ENCODE measurements at regions not wholly inside any gene's neighbourhood (a gene's known extent, or its start where the extent isn't known, plus 50 kb on each side); places are given as distances from the start of the nearest gene placed in this dataset.
"Not testable (repeated sequence)": the region's sequence is repeated elsewhere in the genome, so short reads cannot be mapped to it uniquely, and the experiment has no call there.

DNA sequence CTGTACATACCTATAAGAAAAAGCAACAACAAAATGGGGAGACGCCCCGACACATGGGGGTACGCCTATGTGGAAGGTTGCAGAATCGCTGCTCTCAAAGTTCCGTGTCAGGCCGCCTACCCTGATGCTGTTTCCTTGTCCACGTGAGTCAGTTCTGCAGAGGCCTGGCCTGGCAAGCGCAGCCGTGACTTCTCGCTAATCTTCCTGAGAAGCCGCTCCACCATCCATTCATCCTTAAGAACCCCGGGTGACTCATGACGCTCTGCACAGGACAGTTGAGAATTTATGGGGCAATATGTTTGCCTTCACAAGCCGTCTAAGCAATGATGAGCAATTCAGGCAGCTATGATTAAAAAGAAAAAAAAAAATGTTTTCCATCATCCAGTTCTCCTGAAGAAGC is 122.3 kb upstream of the TMPRSS2 start:
- DNase-seq, result no peak

DNA sequence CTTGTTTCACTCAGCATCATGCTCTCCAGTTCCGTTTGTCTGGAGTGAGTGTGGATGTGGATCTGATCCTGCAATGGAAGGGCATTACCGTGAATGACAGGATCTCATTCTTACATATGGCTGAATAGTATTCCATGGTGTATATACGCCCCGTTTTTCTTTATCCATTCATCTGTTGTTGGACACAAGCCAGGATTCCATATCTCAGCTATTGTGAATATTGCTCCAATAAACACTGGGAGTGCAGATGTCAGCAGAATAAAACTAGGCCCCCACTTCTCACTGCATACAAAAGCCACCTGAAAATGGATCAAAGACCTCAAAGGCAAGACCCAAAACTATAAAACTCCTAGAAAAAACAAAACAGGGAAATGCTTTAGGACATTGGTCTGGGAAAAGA is 120.3 kb upstream of the TMPRSS2 start:
- DNase-seq, result no peak

DNA sequence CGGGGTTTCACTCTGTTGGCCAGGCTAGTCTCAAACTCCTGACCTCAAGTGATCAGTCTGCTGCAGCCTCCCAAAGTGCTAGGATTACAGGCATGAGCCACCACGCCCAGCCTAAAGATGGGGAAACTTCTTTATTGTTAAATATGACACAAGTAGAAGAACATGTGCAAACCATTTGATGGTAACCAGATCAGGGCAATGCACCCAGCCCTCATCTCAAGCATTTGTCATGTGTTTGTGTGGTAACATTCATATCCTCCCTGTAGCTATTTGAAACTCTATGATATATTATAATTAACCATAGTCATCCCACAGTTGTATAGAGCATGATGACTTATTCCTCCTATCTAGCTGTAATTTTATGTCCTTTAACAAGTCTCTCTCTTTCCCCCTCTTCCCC is 119.5 kb upstream of the TMPRSS2 start:
- DNase-seq, result no peak

DNA sequence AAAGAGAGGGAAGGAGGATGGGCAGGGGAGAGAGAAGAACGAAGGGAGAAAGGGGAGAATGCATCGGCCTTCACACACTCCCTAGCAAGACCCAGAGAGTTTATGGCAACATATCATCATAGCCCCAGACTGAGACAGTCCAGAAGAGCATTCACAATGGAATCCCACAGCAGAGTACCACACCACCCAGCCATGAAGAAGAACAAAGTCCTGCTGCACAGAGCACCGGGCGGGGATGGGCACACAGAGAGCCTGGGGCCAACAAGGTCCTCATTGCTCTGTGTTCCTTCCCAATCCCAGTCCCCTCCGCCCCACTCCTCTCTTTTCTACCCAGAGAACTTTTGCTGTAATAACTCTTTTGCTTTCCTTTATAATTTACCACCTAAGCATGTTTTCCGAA is 118.1 kb upstream of the TMPRSS2 start:
- no peak for DNase-seq

DNA sequence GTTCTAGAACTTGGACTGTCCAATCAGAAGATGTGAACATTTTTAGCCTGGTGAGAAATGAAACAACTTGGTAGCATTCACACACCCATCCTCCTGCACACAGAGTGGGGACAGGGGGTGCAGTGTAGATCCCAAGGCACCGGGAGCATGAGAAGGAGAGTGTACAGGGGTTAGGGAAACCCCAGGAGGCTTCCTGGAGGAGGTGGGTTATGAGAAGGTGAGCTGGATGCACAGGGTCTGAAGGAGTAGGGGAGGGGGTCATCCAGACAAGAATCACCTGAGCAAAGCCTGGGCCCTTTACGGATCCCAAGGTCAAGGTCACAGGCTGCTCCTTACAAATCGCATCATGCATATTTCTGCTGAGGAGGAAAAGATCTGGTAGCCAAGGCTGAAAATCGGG is 117.5 kb upstream of the TMPRSS2 start:
- DNase-seq, result no peak

DNA sequence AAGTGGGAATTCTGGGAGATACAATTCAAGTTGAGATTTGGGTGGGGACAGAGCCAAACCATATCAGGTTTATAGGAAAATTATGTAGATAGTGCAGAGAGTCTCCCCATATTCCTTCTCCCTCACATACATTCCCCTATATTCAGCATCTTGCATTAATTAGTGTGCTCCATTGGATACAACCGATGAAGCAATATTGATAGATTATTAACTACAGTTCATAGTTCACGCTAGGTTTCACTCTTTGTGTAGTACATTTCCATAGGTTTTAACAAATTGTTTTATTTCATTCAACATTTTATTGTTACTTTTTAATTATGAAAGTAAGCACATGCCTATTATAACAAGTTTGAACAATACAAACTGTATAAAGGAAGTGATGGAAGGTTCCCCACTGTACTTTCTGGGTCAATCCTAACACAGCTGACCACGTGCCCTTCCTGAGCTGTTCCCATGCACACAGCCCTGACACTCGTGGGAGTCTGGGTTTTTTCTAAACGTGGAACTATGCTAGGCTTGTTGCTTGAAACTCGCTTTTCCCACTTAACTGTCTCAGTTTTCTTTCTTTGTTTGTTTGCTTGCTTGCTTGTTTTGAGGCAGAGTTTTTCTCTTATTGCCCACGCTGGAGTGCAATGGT is 116.8 kb upstream of the TMPRSS2 start:
- no peak for DNase-seq

DNA sequence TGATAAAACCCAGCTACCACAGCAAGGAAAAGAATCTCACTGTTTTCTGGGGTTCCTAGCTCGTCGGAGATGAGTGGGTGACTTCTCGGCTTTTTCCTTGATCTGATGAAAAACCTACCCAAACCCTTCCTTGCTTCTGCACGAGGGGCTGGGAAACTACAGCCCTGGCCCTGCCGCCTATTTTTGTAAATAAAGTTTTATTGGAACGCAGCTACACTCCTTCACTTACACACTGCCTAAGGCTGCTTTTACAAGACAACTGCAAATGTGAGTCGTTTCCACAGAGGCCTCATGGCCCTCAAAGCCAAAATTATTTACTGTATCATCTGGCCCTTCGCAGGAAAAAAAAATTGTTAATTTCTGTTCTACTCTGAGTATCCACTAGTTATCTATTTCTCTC is 116.0 kb upstream of the TMPRSS2 start:
- no peak for DNase-seq

DNA sequence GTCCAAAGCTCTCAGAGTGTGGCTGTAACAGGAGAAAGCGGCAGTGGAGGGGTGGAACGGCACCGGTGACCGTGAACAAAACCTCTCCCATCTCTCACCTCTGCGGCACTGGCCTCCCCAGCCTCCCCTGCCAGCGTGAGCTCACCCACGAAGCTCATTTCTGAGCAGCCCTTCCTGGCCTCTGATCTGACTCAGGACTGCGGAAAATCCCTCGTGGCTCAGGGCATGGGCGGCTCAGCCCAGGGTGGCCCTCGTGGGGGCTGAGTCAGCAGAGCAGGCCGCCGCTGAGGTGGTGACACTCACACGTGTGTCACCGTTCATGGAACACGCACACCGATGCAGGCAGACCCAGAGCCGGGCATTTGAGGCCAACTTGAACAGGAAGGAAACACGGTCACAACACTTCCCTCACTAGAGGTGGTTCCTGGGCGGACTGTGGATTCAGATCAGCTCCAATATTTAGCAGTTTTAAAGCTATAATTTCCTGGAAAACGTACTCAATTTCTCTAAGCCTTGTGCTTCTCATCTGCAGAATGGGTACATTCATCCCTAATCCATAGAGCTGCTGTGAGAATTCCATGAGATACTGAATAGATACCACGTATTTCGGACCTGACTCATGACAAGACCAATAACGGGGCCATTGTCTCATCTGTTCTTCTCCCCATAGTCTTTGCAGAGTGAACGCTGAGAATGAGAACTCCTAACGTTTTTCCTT is 115.0 kb upstream of the TMPRSS2 start:
- no peak for DNase-seq

DNA sequence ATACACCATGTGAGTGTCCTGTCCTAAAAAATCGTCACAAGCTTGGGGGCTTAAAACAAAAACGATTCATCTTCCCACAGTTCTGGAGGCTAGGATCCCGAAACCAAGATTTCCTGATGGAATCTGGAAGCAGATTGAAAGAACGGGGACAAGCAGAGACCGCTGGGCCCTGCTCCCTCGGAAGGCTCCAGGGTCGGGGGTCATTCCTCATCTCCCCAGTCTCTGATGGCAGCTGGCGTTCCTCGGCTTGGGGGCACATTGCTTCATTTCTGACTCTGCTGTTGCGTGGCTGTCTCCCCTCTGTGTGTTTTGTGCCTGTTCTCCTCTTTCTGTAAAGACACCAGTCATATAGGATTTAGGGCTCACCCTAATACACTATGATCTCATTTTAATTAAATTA is 114.2 kb upstream of the TMPRSS2 start:
- DNase-seq, result no peak

DNA sequence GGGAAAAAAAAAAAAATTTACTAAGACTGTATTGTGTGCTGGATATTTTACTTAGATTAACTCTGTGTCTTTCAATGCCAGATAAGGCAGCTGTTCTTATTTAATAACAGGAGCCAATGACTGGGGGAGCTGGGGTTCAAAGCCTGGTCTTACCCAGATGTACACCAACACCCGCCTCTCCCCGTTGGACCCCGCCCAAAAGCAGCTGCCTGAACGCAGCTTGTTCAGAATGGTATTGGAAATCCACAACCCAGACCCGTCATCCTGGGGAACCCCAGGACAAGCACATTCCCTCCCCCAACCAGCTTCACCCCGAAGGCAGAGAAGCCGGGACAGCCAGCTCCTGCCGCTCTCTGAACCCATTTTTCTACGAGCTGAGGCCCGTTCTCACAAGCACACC is 113.6 kb upstream of the TMPRSS2 start:
- DNase-seq, result no peak

DNA sequence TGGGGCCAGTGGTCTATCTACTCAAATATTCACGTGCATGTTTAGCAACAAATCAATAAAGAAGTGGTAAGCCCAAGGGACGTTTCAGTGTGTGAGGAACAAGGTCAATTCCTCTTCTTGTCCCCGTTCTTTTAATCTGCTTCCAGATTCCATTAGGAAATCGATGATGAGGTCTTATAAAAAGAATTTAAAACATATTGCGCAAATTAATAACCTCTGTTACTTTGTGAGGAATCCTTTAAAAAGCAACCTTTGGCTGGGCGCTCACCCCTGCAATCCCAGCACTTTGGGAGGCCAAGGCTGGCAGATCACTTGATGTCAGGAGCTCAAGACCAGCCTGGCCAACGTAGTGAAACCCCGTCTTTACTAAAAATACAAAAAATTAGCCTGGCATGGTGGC is 113.0 kb upstream of the TMPRSS2 start:
- no peak for DNase-seq

DNA sequence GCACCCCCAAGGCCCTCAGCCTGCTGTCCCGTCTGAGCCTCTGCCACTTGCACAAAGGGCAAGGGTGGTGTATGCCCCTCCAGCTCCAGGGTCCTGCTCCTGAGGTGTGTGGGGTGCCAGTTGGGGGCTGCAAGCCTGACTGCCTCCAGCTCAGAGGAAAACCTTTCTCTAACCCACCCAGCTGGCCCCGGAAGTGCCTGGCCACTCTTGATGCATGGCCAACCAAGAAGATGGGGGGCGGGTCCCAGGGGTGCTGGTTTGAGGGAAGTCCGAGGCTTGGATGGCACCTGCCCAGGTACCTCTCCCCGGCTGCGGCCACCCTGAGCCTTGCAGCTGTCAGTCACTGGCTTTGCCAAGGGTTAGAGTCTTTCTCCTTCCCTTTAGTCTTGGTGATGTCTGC is 112.6 kb upstream of the TMPRSS2 start:
- DNase-seq, result no peak

DNA sequence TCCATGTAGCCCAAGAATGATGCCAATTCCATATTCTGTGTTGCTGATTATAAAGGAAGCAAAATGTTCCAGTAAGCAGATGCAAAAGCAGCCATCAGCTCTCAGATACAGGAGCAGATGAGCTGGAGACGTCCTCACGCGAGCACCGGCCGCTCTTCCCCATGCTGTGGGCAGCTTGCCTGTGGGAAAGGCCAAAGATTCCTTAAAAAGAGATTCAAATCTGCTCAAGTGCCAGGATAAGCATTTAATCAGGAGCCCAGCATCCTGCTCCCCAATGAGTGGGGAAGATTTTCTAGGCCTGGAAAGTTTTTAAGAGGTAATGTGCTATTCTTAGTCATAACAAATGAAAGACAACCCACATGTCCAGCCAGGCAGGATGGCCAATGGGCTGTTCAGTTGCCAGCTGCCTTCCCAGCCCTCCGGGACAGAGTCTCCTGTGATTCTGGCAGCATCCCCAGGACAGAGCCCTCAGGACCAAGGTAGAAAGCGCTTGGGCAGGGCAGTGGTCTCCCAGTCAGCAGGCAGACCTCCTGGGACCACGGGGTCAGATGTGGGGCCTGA is 108.2 kb upstream of the TMPRSS2 start:
- no peak for DNase-seq

DNA sequence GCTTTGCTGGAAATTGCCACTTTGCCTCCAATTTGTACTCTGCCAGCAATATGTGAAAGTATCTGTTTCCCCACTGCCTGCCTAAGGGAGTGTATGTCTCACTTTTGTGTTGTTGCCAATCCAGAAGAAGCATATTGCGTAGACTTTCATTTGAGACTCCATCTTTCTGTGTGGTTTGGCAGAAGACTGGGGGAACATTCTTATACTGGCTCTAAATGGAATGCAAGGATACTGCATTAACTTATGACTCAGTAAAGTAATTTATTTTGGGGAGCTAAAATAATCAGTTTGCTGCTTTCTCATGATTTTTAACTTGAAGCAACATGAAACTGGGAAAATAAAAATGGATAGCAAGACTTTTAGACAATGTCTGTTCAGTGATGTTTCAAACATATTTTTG is 107.7 kb upstream of the TMPRSS2 start:
- no peak for DNase-seq

DNA sequence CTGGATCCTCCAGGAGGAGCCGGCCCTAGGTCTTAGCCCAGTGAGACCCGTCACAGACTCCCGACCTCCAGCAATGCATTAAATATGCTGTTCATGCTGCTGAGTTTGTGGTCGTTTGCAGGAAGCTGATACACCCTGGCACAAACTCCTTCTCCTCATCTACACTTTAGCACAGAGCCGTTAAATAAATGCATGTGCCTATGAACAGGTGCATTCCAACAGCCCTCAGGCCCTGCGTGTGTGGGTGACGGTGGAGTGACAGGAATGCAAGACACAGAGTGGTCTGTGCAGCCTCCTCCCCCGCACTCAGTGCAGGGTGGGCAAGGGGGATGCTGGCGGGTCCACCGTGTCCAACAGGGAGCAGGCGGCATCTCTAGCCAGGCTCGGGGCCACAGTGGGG is 106.6 kb upstream of the TMPRSS2 start:
- no peak for DNase-seq

DNA sequence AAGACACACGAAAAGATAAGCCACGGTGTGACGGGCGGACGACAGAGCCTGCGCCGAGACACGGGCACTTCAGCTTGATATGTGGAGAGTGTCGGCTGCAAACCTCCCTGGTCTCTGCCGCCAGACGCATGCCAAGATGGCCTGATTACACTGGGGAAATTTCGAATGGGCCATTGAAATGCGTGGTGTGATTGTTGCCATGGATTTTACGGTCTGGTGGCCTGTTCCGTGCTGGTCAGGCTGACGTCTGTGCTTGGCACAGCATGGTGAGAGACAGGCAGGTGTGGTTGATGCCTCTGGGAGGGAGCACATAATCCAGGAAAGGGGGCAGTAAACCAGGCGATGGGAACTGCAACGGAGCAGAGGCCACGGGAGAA is 105.6 kb upstream of the TMPRSS2 start:
- no peak for DNase-seq

DNA sequence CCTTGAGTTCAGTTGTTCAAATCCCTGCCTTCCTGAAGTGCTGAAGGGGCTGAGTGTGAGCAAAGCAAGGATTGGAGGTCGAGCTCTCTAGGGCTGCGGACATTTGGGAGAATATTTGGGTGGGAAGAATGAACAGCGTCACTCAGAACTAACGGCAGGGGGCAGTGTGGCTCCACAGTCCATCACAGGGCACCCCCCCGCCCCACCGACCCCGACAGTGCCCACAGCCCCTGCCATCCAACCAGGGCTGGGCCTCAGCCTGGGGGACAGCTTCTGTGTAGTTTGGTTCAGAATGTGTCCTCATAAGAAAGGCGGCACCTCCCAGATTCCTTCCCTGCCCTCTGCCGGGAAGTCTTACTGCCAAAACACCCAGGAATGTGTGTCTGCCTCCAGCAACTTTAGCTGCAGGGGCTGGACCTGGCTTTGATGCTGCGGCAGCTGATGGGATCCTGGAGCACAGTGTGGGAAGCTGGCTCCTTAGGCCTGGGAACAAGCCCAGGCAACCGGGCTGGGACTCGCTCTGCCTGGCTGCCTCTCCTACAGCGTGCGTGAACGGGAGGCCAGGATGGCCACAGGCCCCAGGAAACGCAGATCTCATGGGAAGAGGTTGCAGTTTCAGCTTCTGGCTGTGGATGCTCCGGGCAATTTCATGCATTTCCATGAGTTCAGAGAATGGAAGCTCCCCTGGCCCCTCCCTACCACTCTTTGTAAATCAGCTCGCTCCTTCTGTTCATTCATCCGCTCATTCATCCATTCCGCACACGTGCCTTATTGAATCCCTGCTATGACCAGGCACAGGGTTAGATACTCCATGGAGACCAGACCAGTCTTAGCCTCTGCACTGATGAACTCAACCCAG is 104.9 kb upstream of the TMPRSS2 start:
- no peak for DNase-seq

DNA sequence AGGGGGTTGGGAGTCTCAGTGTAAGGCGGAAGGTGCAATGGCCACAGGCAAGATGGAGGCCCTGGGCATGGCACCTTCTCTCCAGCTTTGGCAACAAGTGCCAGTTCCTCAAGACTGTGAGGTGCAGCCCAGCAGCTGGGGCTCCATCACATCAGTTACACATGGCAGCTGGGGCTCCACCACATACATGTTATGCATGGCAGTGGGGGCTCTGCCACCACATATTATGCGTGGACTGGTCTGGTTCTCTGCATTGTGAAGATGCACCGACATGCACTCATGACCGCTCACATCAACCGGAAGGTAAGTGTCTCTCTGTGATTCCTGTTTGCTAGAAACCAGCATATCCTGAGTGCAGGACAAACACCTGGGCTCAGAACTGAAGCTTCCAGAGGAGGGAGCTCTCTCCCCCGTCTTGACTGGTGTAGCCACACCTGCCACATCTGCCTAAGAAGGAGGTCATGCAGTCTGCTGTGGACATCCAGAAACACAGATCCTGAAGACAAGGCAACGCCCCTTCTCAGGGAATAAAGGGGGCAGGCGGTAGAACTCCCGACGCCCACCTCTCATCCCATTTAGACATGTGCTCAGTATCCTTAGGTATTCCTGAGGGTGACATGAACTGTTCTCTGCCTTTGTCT is 104.1 kb upstream of the TMPRSS2 start:
- no peak for DNase-seq

DNA sequence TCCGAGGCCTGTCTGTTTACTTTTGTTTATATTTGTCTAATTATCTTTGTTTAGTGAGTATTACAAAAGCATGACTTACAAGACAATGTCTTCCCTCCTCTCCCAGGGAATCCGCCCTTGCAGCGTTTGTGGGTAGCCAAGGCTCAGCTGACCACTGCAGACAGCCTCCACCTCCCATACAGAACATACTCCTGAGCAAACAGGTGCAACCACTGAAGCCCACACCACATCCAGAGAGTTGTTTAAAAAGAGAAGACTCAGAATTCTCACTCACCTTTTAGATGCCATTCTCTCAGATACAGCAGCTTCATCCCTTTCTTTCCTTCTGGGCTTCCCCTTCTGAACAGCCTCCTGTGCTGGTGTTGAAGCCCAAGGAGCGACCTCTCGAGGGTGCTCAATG is 103.5 kb upstream of the TMPRSS2 start:
- no peak for DNase-seq

DNA sequence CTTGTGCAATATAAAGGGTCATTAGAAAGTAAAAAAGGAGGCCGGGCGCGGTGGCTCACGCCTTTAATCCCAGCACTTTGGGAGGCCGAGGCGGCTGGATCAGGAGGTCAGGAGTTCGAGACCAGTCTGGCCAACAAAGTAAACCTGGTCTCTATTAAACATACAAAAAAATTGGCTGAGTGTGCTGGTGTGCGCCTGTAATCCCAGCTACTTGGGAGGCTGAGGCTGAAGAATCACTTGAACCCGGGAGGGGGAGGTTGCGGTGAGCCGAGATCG is 102.8 kb upstream of the TMPRSS2 start:
- not testable (repeated sequence) for DNase-seq

DNA sequence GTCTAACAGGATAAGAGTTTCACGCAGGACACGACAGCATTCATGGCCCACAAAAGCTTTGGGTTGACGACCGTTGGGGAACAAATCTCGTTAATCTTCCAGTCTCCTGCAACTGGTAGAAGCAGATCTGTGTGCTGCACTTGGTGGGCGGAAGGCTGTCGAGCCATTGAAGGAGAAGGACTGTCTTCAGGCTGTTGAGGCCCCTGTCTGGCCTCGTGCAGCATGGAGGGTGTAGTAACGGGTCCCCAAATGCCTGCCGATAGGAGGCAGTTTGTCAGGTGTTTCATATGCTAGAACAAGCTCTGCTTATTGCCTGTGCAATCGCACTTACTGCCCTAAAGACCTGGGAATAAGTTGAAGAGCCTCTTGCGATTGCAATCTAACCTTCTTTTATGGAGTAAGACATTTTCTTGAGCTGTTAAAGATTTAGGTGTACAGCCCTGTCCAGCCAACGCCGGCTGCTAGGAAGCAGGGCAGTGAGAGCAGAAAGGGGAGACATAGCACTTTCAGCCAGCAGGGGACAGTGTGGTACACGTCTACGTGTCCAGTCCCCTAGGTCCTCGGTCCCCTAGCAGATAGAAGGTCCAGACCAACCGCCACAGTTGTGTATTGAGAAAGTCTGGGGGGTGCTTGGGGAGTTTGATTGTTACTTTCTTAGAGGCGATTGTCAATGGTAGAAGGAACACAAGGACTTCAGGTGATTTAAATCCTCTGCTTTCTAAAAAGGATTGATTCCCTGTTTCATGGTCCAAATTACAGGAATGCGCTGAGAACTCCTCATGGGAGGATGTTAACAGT is 102.3 kb upstream of the TMPRSS2 start:
- peak; percentile 1 for DNase-seq

DNA sequence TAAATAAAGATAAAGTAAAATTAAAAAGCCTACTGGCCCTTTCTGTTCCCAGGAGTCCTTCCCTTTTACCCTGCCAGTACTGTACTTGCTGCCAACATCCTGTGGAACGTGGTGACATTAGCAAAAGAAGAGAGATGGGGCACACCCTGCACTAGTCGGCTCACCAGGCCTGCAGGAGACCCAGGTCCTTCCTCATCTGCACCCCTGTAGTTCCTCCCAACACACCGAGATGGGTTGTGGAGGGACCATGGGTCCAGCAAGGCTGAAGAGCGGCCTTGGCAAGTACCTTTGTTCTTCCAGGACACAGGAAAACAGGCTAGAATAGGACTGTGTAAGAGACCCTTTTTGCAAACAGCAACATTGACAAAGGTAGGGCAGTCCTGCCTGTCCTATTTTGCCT is 98.7 kb upstream of the TMPRSS2 start:
- no peak for DNase-seq

DNA sequence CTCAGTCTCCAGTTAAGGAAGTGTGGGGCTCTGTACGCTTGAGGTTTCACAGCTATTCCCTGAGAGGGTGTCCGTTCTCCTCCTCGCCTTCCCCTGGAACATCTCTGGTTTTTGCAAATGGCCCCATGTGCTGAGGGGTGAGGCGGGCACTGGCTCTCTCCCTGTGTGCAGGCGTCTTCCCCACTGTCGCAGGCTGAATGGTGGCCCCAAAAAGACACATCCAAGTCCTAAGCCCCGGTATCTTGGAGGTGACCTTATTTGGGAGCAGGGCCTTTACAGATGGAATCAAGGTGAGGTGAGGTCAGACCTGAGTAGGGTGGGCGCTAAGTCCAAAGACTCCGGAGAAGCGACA is 98.0 kb upstream of the TMPRSS2 start:
- DNase-seq, result no peak
